Omental fat pad (tissue), 3 donors: ENCODE measurements at regions not wholly inside any gene's neighbourhood (a gene's known extent, or its start where the extent isn't known, plus 50 kb on each side); places are given as distances from the start of the nearest gene placed in this dataset.
"Not testable (repeated sequence)": the region's sequence is repeated elsewhere in the genome, so short reads cannot be mapped to it uniquely, and the experiment has no call there.

Experiments used
- ATAC-seq: fragments of 150-250 bp; one replicate; pipeline ENCODE4 v1.9.1; 2016; ENCODE audit warnings: mild to moderate bottlenecking, moderate library complexity; ENCODE audit not compliant: low FRiP score
- DNase-seq: peaks from one replicate; pipeline ENCODE4 v3.0.0-alpha.2; 2019; ENCODE audit warnings: low spot score
- CTCF ChIP-seq, 3 donors: fragments of 450-650 bp; IDR thresholded peaks; one replicate each; pipeline ENCODE4 v1.5.1; 2016 to 2017; ENCODE audit warnings: antibody characterized with exemption in 3 of 3, mild to moderate bottlenecking in 3 of 3, moderate library complexity in 2 of 3

- TF ChIP-seq CTCF (IDR thresholded peaks at IDR 0.05) = no peak
- ATAC-seq = no peak
- no peak for DNase-seq
These were observed 171.7 kb upstream of the ZCCHC13 start for GRCh38 chrX:74132280-74132679.

GRCh38 chrX:74119016-74119910 is 184.7 kb upstream of the ZCCHC13 start:
- DNase-seq = no peak
- no peak for ATAC-seq
- TF ChIP-seq CTCF (IDR thresholded peaks at IDR 0.05) = no peak

- no peak for TF ChIP-seq CTCF (IDR thresholded peaks at IDR 0.05)
- DNase-seq (no peak), ATAC-seq (no peak)
These were observed 185.7 kb upstream of the ZCCHC13 start for GRCh38 chrX:74117962-74118902.

GRCh38 chrX:74111245-74111644 is 192.7 kb upstream of the ZCCHC13 start:
- no peak for TF ChIP-seq CTCF (IDR thresholded peaks at IDR 0.05)
- ATAC-seq (no peak), DNase-seq (no peak)

GRCh38 chrX:74107666-74108065 is 196.3 kb upstream of the ZCCHC13 start:
- no peak for TF ChIP-seq CTCF (IDR thresholded peaks at IDR 0.05)
- DNase-seq (no peak), ATAC-seq (no peak)

- ATAC-seq (no peak), DNase-seq (no peak)
- TF ChIP-seq CTCF (IDR thresholded peaks at IDR 0.05) = no peak
These were observed 199.5 kb upstream of the ZCCHC13 start for GRCh38 chrX:74104356-74105015.

- not testable (repeated sequence) for ATAC-seq, DNase-seq
These were observed 205.6 kb upstream of the ZCCHC13 start for GRCh38 chrX:74098407-74098806.
